ENCODE measurements at regions not wholly inside any gene's neighbourhood (a gene's known extent, or its start where the extent isn't known, plus 50 kb on each side); places are given as distances from the start of the nearest gene placed in this dataset.
"Not testable (repeated sequence)": the region's sequence is repeated elsewhere in the genome, so short reads cannot be mapped to it uniquely, and the experiment has no call there.

DNA sequence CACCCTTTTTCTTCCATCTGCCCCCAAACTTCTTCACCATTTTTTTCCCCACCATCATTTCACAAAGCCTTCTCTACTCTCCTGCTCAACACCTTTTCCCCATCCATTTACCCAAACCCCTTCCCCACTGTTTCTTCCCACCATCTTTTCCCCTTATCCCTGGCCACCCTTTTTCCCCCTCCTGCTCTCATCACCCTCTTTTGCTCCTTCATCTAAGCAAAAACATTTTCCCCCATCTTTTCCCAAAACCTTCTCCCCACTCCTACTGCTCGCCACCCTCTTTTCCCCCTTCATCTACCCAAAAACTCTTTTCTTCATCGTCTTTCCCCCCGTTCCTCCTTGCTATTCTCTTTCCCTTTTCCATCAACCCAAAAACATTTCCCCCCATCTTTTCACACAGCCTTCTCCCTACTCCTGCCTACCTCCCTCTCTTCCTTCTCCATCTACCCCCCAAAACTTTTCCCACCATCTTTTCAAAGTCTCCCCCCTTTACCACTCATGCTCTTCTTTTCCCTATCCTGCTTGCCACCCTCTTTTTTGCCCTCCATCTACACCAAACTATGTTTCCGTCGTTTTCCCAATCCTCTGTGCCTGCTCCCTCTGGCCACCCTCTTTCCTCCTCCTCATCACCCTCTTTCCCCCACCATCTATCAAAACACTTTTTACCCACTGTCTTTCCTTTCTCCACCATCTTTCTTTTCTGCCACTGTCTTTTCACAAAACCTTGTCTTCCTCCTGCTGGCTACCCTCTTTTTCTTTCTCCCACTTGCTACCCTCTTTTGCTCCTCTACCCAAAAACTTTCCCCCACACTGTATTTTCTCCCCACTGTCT is 205.8 kb upstream of the WSB1 start:
- POLR2A ChIA-PET (ENCODE audit: low non-redundant PET): no interaction called here
- no peak overlapping the region for H3K27ac ChIP-seq
- CTCF ChIA-PET: no interaction called here
- DNase-seq (ENCODE audit: low spot score): no peak
- TF ChIP-seq, protein P1, sequence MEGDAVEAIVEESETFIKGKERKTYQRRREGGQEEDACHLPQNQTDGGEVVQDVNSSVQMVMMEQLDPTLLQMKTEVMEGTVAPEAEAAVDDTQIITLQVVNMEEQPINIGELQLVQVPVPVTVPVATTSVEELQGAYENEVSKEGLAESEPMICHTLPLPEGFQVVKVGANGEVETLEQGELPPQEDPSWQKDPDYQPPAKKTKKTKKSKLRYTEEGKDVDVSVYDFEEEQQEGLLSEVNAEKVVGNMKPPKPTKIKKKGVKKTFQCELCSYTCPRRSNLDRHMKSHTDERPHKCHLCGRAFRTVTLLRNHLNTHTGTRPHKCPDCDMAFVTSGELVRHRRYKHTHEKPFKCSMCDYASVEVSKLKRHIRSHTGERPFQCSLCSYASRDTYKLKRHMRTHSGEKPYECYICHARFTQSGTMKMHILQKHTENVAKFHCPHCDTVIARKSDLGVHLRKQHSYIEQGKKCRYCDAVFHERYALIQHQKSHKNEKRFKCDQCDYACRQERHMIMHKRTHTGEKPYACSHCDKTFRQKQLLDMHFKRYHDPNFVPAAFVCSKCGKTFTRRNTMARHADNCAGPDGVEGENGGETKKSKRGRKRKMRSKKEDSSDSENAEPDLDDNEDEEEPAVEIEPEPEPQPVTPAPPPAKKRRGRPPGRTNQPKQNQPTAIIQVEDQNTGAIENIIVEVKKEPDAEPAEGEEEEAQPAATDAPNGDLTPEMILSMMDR (conservative IDR thresholded peaks at IDR 0.05; ENCODE audit: low read depth): no peak

DNA sequence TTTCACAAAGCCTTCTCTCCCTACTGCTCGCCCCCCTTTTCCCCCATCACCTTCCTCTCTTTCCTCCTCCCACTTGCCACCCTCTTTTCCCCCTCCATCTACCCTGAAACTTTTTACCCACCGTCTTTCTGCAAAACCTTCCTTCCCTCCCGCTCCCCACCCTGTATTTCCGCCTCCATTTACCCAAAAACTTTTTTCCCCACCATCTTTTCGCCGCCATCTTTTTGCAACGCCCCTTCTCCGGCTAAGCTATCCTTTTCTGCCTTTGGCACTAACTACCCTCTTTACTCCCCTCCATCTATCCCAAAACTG is 205.2 kb upstream of the WSB1 start:
- TF ChIP-seq, protein P1 (conservative IDR thresholded peaks at IDR 0.05; ENCODE audit: low read depth): no peak
- H3K27ac ChIP-seq: no peak overlapping the region
- no peak for DNase-seq (ENCODE audit: low spot score)
- ChIA-PET POLR2A (ENCODE audit: low non-redundant PET) (no interaction called here), CTCF (no interaction called here)

DNA sequence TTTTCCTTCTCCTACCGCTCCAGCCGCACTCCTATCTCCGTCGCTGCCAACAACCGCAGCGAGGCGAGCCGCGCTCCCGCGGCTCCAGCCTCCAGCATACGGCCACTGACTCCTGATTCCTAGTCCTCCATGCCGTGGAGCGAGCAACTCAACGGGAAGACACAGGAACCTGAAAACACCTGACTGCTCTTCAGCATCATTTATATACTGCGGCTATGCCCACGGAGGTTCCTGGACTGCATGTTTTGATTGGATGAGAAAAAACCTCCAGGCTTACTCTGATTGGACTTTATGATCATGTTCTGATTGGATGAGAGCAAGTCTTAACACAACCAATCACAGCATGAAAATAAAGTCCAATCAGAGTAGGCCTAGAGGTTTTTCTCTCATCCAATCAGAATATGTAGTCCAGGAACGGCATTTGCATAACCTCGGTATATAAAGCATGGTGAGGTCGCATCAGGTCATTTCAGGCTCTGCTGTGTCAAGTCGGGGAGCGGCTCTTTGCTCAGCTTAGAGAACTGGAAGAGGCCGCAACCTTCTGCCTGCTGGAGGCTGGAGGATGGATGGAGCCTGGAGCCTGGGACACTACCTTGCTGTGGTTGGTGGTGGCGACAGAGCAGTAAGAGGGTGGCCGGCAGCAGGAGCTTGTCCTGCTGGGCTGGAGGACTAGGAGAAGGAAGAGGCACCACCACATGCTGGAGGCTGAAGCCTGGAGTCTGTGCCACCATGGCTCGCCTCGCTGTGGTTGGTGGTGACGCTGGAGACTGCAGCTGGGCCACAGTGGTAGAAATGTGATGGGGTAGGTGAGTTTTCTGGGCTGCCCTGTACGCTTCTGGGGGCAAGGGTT is 204.6 kb upstream of the WSB1 start:
- CTCF ChIA-PET; DNase-seq (ENCODE audit: low spot score); POLR2A ChIA-PET (ENCODE audit: low non-redundant PET); H3K27ac ChIP-seq: not testable (repeated sequence)

DNA sequence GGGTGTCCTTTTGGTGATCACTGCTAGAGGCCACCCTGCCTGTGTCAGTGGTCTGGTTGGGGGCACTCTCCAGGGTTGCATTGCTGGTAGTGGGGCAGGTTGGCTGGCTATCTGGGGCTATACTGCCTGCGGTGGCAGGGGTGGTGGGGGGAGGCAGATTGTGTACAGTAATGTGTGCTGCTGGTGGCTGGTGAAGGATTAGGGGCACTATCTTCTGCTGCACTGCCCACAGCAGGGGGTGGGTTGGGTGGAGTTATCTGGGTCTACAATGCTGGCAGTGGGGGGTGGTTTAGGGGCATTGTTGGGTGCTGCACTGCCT is 204.0 kb upstream of the WSB1 start:
- DNase-seq (ENCODE audit: low spot score): no peak
- POLR2A ChIA-PET (ENCODE audit: low non-redundant PET): no interaction called here
- TF ChIP-seq, protein P1 (conservative IDR thresholded peaks at IDR 0.05; ENCODE audit: low read depth): no peak
- H3K27ac ChIP-seq: no peak overlapping the region
- CTCF ChIA-PET: no interaction called here

DNA sequence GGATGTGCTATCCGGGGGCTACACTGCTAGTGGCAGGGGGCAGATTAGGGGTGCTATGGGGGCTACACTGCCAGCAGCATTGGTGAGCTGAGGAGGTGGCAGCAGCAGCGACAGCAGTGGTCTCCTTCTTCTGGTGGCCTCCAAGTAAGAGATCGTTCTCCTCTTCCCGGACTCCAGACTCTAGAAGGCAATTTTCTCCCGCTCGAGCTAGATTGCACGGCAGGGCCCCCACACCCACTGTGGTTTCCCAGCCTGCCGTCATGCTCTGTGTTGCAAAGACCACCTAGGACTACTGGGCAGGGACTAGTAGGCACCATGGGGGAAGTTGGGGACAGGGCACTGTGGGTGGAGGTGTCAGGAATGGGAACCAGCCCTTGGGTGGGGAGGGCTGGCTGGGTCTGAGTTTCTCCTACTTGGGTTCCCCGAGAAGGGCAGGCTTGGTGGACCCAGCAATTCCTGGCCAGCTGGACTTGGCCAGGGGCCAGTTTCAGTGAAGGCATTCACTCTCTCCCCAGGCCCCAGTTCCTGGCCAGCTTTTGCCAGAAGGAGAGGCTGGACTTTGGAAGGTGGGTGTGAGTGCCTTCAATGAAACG is 203.4 kb upstream of the WSB1 start:
- POLR2A ChIA-PET (ENCODE audit: low non-redundant PET); H3K27ac ChIP-seq; DNase-seq (ENCODE audit: low spot score): not testable (repeated sequence)
- CTCF ChIA-PET: interaction anchor here (0.6 kb wide), 2 partner anchors 34 to 109 kb away, joined by 3 to 6 read pairs; no protein-coding TSS in a partner anchor

DNA sequence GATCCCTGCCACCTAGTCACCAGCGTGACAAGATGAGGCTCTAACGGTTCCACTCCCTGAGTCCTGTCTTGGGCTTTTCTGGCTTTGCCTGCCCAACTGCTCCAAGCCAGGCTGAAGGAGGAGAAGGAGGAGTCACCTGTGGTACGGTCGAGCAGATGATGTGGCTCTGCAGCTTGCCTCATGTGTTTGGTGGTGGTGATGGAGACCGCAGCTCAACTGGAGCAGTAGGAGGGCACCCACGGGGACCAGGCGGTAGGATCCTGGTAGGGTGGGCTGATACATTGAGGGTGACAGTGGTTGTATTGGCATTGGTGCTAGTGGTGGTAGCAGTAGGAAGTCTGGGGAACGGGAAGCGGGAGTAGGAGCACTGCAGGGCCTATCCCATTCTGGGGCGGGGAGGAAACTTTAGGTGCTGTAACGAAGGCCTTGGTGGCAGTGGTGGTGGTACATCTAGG is 202.8 kb upstream of the WSB1 start:
- POLR2A ChIA-PET (ENCODE audit: low non-redundant PET): no interaction called here
- CTCF ChIA-PET: interaction anchor here (0.6 kb wide), 1 partner anchor 34 kb away, joined by 3 read pairs; no protein-coding TSS in a partner anchor
- TF ChIP-seq, protein P1 (conservative IDR thresholded peaks at IDR 0.05; ENCODE audit: low read depth): no peak
- DNase-seq (ENCODE audit: low spot score): no peak
- H3K27ac ChIP-seq: no peak overlapping the region

DNA sequence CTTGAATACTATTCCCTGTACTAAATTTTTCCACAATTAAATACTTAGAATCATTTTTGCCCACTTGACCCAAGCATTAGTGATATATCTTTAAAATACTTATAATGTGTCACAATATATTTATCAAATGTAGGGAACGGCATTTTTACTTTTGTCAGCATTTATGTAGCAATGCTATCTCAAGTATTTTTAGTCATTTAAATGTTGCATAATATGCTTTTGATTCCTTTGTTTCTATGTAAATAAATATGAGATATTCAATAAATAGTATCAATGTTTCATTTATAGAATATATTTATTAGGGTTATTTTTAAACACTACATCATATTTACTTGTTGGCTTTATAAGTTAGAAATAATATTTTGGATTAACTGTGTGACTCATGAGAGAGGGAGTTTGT is 199.7 kb upstream of the WSB1 start:
- POLR2A ChIA-PET (ENCODE audit: low non-redundant PET); DNase-seq (ENCODE audit: low spot score); CTCF ChIA-PET; H3K27ac ChIP-seq: not testable (repeated sequence)

DNA sequence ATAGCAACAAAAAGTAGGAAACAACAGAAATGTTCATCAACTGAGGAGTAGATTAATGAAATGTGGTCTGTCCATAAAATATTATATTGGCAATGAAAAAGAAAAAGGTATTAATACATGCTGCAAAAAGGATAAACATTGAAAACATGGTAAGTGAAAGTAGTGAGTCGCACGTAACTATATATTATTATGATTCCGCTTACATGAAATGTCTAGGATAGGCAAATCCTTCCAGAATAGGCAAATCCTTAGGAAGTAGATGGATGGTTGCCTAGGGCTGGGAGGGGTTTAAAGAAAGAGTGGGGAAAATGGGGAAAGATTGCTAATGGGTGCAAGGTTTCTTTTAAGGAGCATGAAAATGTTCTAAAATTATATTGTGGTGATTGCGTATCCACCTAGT is 198.1 kb upstream of the WSB1 start:
- H3K27ac ChIP-seq; DNase-seq (ENCODE audit: low spot score); POLR2A ChIA-PET (ENCODE audit: low non-redundant PET); CTCF ChIA-PET: not testable (repeated sequence)

DNA sequence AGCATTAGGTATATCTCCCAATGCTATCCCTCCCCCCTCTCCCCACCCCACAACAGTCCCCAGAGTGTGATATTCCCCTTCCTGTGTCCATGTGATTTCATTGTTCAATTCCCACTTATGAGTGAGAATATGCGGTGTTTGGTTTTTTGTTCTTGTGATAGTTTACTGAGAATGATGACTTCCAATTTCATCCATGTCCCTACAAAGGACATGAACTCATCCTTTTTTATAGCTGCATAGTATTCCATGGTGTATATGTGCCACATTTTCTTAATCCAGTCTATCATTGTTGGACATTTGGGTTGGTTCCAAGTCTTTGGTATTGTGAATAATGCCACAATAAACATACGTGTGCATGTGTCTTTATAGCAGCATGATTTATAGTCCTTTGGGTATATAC is 194.6 kb upstream of the WSB1 start:
- POLR2A ChIA-PET (ENCODE audit: low non-redundant PET); DNase-seq (ENCODE audit: low spot score); CTCF ChIA-PET; H3K27ac ChIP-seq: not testable (repeated sequence)

DNA sequence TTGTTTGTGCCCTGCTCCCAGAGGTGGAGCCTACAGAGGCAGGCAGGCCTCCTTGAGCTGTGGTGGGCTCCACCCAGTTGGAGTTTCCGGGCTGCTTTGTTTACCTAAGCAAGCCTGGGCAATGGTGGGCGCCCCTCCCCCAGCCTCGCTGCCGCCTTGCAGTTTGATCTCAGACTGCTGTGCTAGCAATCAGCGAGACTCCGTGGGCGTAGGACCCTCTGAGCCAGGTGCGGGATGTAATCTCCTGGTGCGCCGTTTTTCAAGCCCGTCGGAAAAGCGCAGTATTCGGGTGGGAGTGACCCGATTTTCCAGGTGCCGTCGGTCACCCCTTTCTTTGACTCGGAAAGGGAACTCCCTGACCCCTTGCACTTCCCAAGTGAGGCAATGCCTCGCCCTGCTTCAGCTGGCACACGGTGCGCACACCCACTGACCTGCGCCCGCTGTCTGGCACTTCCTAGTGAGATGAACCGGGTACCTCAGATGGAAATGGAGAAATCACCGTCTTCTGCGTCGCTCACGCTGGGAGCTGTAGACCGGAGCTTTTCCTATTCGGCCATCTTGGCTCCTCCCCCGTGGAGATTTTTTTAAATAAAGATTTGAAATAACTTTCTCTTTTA is 189.2 kb upstream of the WSB1 start:
- CTCF ChIA-PET; POLR2A ChIA-PET (ENCODE audit: low non-redundant PET); DNase-seq (ENCODE audit: low spot score); H3K27ac ChIP-seq: not testable (repeated sequence)

All from RWPE1 (cell line).